IPS-NIHi7 (cell line): ENCODE measurements at regions not wholly inside any gene's neighbourhood (a gene's known extent, or its start where the extent isn't known, plus 50 kb on each side); places are given as distances from the start of the nearest gene placed in this dataset.
A peak's percentile ranks its signal among the peaks of the same experiment; 100 is the strongest.

Experiments
- DNase-seq: peaks from one replicate; pipeline ENCODE4 v3.0.0; 2012; ENCODE audit warnings: mixed read lengths; ENCODE audit errors: extremely low spot score

DNA sequence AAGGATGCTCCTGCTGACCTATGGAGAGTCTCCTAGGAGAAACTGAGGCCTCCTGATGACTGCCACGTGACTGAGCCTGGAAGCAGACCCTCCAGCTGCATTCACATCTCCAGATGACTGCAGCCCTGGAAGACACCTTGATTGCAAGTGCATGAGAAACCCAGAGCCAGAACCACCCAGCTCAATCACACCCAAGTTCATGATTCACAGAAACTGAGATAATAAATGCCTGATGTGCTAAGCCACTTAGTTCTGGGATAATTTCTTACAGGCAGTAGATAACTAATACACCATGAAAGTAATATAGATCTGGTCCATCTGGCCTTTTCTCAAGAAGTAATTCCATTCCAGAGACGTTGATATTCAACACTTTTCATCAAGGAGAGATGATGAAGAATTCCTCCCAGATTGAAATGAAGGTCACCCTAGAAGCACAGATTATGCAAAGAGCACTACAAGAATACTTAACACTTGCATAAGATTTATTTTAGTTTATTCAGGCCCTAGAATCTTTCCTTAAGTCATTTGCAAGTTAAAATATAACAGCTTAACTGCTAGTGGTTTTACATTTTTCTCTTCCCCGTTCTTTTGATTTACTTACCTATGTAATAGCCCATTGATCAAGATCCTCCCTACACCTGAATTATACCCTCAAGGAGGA is 208.2 kb upstream of the INHBA start:
- no peak for DNase-seq

DNA sequence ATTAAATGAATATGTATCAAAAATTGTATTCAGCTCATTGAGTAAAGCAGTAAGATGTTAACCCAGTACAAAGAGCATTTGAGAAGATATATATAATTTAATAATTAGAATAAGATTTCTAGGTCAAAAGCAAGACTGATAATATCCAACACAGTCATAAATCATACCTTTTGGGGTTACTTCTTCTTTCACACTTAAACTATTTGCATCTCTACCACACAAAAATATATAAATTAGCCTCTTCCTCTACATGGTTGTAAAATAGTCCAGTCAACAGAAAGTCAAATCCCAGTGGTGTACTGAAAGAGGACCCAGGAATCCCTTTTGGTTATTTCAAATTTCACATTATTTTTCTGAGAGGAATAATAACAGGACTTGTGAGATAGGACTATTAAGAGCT is 204.6 kb upstream of the INHBA start:
- no peak for DNase-seq

DNA sequence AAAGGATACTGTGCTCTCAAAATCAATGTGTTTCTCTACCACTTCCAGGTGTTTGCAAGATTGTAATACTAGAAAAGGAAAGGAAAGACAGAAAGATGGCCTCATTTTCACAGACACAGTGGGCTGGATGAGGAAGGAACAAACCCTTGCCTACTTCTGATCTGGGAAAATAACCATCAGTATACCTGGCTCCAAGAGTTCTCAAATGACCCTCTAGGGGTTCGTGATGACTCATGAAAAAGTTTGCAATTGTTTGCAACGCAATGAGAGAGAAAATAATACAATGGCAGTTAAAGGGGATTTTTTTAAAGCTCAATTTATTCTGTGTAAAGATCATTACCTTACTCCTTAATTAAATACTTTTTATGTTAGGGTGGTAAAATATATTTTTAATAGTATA is 197.6 kb upstream of the INHBA start:
- DNase-seq: no peak

DNA sequence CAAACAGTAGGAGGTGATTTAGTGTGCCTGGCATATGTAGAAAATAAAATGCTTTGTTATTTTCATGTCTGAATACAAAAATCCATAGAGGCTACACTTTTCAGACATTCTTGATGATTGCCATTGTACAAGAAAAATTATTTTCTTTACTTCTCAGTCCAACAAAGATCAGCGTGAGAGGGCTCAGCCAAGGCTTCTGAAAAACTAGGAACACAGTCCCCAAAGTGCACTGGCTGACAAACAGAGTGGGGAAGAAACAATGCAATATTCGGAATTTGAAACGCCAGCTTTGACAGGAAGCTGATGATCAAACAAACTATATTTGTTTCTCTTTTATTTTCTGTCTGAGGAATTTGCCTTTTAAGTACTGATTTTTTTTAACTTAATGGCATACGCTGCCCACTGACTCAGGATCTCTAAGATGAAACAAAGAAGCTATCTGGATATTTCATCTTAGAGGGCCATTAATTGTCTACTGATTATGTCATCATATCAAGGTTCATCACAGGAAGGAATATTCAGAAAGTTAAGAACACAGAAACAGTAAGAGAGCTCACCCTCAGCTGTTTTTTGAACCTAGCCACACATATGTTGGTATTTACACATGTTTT is 197.0 kb upstream of the INHBA start:
- DNase-seq: no peak

DNA sequence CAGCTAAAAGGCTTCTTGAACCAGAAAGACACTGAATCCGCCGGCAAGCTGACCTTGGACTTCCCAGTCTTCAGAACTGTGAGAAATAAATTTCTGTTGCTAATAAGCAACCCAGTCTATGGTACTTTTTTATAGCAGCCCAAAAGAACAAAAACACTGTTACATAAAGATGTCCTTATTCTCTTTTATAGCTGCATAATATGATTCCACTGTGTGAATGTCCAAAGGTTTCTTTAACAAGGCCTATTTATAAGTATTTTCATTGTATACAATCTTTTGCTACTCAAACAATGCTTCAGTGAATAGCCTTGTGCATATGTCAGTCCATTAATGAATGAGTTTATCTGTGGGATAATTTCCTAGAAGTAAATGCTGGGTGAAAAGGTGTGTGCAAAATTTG is 190.8 kb upstream of the INHBA start:
- DNase-seq: no peak

DNA sequence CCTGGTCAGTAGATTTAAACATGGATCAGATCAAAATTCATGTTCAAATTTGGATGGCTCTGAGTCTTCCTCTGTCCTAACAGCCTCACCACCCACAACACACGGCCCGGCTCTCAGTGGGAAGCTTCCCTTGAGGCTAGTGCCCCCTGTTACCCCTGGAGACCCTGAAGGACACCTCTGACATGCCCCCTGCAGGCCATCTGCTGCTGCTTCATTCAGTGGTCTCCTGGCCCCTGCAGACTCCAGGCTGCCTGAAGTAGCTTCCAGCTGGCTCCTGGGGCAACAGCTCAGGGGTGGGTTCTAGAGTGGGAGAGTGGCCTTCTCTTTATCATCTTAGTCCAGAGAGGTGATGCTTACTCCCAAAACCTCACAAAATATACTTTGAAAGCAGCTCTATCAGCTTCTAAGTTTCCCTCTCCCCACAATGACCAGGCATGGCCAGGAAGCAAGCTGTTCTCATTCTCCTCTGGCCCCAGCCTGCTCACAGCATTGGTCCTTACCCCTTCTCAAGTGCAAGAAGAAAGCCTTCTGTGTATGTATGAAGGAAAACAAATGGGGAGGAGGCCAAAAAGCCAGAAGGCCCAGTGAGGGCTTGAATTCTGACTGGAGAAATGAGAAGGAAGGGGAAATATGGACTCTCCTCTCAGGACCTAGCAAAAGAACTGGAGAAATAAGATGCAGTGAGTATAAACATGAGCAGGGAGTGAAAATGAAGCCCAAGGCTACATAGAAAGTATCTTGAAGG is 189.6 kb upstream of the INHBA start:
- peak; percentile 72 for DNase-seq

DNA sequence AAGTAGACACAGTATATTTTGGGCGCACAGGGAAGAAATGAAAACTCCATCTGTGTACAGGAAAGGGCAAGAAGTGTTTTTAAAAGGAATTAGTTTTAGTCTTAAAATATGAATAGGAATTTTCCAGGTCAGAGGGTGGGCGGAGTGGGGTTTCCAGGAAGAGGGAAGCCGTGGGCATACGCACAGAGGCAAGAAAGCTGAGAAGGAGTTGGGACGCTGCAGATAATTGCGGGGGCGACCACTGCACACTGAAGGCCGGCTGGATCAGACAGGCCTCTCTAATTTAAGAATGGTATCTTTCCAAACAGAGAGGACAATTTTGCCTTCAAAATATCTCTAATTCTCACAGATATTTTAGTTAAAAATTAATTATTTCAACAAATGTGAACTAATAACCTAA is 189.1 kb upstream of the INHBA start:
- no peak for DNase-seq

DNA sequence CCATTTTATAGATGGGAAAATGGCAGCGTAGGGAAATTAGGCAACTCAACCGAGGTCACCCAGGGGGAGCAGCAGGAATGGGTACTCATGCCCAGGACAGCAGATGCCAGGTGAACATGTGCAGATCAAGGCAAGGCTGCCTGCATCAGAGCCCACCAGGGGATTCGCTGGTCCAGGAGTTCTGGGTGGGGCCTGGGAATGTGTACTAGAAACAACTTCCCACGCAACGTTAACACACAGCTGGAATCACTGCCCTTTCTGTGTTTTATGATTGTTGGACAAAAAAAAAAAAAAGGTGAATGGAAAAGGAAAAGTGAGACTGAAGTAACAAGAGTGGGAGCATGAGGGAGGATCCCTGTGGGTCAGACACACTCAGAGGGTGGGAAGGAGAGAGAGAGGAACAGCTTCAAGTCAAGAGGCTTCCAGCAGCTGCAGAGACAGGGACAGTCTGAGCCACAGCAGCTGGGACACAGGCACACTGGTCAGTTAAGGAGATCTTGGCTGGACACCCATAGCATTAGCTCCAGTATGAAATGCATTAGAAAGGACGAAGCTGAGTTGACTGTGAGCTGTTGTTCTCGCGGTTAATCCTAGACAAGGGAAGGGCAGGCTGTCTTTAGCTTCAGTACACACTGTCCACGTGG is 187.9 kb upstream of the INHBA start:
- DNase-seq: no peak

DNA sequence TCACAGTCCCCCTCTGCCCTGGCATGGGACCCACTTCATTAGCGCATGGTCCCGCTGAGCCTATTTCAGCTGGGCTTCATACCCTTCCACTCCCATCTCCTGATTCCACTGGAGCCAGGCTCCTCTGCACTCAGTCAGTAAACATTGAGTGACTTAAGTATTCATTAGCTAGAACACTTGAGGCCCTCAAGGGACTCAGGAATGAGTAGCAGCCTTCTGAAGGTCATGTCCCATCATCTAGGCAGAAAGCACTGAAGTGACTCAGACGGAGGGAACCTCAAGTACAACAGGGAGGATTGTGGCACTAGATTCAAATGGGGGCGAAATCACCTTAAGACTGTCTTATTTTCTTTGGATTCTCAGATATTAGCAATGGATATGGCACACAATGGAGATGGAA is 186.6 kb upstream of the INHBA start:
- no peak for DNase-seq

DNA sequence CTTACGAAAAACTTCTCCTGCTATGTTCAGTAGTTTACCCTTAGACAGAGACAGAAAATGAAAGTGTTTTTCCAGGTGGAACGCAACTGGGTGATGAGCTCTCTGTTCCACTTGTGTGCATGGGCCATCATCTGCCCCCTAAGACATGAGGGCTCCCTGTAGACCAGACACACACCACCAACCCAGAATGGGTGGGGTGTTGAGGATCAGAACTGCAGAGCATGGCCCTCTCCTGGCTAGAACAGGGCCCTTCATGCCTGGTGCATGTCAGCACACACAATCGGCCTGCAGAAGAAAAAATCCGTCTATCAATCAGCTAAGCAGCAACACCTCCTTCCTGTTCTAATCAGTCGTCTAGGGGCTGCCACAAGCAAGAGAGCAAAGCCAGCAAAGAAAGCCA is 186.2 kb upstream of the INHBA start:
- no peak for DNase-seq

DNA sequence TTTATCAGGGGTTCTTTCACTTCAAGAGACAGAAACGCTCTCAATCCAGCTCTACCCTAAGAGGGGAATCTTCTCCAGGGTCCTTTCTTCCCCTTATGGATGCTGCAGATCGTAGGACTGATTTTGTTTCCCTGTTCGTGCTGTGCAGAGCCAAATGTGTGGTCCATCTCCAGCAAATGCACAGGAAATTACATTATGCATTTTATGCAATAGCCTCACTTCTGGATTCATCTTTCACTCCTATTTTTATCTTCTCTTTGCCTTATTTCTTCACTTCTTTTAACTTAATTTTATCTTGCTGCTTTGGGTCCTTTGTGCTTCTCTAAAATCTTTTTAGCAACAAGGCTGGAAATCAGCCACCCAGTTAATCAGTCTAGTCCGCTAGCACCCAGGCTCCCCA is 184.5 kb upstream of the INHBA start:
- DNase-seq: no peak

DNA sequence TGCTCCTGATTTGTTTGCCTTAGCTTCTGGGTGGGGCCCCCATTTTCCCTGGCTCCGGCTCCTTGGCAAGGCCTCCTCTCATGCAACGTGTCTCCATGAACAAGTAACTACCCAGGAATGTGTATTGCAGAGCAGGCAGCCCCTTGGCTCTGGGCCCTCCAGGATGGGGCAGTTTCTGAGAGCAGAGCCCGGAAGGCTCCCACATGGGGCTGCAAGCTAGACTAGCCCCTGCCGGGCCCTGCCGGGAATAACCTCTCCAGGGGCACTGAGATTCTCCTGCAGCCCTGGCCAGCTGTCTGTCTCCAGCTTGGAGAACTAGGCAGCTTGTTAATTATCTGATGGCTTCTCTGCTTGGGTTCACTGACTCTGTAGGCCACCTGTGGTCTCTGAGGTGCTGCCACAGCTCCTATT is 184.0 kb upstream of the INHBA start:
- DNase-seq: peak; percentile 40

DNA sequence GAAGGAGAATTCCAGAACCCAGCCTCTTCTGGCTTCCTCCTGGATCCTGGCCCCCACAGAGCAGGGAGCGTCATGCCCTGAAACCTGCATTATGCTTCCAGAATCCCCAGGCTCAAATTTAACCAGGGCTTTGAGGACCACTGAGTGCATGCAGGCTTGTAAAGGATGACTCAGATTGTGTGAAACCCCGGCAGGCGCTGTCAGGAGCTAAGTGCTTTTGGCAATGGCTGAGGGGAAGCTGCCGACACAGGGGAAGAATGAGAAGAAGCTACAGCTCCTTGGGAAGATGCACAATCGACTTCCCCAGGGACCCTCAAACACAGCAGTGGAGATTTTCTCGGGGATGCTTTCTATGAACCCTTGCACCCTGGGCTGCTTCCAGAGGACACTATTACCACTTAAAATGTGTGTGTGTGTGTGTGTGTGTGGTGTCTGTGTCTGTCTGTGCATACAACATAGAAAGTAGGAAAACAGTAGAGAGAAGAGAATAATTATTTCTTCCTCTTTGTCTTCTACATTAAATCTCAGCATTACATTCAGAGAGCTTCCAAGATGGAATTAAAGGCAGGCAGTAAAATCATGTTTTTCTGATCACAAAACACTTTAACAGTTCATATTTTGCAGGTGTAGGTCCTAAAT is 183.5 kb upstream of the INHBA start:
- peak; percentile 44 for DNase-seq

DNA sequence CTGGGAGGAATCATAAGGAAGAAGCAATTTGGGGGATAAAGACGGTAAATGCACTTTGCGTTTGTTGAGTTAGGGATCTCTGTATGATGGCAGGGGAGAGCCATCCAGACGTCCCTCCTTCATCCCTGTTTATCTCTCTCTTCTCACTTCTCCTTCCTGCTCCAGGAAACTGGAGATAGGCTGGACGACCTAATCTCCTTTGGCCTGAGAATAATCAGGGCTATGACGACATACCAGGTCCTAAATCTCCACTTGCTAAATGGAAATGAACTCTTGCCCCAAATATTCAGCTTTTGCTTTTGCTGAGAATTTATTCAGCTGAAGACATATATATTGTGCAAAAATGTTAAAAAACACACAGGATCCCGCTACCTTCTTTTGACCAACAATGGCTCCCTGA is 182.9 kb upstream of the INHBA start:
- no peak for DNase-seq

DNA sequence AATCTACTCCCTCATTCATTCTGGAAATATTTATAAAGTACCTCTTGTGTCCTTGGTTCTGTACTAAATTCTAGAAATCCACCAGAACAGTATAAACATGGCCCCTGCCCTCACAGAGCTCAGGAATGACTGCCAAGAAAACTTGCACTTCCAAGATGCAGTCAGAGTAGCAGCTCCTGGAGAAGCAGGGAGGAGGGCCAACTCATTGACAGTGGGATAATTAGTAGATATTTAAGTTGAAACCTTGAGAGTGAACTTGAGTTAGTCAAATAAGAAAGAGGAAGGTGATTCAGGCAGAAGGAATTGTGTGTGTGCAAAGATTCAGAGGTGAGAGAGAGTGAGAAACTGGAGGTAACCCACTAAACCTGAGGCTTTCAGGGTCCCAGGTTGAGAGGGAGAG is 182.2 kb upstream of the INHBA start:
- DNase-seq: no peak

DNA sequence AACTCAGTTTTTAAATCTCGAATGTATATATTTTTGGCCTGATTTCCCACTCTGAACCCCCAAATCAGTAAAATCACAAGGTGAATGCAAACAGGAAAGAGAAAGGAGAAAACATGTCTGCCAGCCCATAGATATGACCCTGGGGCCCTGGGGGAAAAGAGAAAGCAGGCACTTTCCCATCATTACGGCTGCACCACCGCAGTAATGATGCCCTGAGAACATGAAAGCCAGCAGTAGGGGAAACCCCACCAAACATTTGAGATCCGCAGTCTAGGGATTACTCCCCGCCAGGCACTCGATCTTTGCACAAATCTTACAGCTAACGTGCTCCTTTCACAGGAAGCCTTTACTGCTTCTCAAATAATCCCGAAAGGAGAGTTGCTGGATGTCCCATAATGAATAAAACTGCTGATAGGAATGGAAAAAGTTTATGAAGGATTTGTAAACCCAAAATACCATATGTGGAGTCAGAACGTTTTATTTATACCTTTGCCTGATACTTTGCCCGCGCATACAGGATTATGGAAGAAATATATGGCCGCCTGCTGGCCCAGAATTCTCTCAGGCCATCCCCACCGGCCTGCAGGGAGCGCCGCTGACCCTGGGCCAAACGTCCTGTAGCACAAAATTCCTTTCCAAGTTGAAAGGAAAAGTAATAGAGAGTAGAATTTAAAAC is 180.0 kb upstream of the INHBA start:
- no peak for DNase-seq

DNA sequence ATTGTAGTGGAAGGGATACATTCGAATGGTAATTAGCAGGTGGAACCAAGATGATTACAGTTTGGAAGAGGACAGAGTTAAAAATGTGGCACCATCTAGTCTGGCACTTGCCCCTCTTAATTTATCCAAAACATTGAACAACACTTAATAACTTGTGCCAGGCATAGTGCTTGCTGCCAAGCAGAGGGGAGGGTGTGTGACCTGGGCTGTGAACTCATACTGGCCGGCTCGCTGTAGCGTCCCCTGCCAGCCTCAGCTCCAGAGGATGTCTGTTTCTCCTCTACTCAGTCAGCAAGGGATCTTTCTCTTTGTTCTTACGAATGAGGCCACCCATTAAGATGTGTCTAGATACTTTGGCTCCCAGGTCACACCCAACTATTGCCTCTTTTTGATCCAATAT is 179.4 kb upstream of the INHBA start:
- DNase-seq: no peak

DNA sequence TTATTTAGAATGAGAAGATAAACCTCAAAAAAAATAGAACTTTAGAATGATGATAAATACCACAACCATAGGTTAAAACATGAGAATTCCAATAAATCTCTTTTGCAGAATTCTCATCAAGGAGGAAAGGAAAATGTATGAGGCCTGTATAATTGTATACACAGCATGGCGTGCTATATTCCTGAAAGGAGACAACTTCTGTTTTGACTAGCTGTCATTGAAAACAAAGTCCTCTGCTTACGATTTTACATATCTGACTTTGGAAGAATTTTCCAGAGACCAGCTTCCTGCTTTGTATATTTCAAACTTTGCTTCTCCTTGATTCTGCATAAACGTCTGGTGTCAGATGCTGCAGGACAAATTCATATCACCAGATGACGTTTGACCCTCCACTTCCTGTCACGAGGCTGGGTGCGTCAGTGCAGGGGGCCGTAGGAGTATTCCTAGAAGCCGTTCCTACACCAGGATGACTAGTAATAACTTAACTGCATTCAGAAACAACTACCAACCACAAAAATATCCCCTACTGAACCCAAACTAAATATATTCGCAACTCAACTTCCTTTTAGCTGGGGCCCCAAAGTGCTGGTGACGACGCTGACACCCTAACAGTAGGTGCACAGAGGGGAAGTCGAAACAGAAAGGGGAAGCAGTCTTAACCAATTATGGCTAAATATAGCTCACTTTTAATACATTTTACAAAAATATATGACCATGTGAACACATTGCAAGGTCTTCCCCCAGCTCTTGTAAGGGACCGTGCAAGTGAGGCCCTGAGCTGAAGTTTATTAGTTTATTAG is 178.6 kb upstream of the INHBA start:
- DNase-seq: no peak

DNA sequence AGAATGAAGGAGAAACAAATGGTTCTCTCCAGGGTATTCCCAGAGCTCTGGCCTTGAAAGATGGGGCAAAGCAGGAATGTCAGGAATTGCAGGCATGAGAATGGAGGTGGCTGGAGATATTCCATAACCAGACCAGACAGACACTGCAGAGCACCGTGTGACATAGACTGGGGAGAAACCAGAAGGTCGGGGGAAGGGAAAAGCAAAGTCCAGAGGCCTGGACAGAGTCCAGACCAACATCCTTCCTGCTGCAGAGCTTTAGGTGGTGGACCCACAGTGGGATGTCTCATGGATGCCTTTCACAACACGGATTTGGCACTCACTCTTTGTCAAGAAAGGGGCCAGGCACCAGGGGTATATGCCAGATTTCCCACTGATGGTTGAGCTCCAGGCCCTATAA is 177.2 kb upstream of the INHBA start:
- no peak for DNase-seq

DNA sequence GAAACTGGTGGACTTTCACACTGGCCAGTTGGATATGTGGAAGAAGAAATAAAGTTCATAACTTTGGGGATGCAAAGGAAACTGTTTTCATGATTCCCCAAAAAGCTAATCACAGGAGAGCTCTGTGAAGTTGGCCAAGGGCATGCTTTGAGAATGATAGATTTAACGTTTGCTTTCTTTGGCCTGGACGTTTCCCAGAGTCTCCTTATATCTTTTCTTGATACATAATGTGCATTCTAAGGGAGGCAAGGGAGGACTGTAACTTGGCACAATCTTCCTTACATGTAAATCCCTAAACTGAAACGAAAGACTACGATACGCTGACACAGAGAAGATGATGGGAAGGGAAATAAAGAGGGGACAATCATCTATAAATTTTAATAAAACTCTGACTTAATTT is 176.5 kb upstream of the INHBA start:
- no peak for DNase-seq
